Stimulated activated CD4-positive, alpha-beta T cell treated with anti-CD3 and anti-CD28 coated beads, Interleukin-12 subunit alpha, Interleukin-12 subunit beta, amount 100 ng/mL, for 24 hours (primary cell): ENCODE measurements at regions not wholly inside any gene's neighbourhood (a gene's known extent, or its start where the extent isn't known, plus 50 kb on each side); places are given as distances from the start of the nearest gene placed in this dataset.

Source experiments
- DNase-seq, 2 experiments: peaks; one replicate each; pipeline ENCODE4 v3.0.0-alpha.2; 2020; ENCODE audit warnings: low read depth in 2 of 2

DNA sequence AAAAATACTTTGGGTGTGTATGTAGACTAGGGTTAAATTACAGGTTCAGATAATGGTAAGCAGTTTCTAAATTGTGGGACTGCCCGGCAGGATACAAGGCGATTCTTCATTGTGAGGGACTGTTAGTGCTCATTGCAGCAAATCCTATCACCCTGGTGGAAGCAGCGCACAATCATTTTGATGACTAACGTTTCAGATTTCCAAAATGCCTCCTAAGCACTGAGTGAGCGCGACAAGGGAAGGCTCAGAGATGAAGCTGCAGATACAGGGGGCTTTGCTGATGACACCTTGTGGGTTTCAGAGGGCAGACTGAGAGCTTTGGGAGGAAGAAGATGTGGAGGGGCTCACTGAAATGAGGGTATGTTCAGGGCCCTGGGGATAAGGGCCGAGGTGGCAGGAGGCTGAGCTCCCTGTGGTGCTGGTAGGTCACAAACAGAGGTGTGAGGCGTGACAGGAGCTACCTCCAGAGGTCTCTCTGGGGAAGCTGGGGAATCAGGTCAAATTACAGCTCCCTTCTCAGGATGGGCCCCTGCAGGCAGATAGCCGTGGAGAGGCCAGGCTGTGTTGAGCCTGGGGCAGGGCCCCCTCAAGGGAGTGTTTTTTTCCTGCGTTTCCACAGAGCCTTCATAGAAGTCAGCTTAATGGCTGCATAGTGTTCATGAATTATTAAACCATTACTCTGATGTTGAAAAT, 84.5 kb upstream of the FYN start:
- no peak for DNase-seq

DNA sequence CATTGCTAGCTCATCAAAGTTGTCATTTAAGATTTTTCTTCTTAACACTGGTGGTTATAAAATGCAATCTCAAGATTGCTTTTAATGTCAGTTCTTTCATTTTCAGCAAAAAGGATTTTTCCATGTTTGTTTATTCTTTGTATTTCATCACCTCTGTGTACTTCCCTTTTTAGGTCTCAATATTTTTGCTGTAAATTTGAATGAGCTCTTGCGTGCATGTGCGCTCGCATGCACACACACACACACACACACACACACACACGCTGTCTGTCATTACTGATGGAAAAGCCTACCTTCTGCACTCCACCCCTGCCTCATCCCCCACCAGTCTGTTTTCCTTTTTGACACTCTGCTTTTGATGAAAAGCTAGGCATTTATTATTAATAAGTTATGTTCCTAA, 85.3 kb upstream of the FYN start:
- DNase-seq: no peak

DNA sequence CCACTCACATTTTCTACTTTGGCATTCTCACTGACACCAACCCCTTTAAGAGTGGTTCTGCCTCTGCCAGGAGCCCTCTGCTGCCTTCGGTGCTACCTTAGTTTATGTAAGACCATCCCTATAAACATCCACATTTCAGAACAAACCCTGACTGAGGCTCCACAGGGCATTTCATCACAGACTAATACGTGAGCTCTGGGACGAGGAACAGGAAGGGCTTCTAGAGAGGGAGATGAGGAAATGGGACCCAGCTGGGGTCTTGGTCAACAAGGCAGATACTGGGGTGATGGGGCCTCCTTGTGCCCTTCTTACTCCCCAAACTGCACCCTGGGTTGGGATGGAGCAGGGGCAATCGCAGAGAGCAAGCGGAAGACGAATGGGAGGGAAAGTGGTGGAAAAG, 86.5 kb upstream of the FYN start:
- no peak for DNase-seq

DNA sequence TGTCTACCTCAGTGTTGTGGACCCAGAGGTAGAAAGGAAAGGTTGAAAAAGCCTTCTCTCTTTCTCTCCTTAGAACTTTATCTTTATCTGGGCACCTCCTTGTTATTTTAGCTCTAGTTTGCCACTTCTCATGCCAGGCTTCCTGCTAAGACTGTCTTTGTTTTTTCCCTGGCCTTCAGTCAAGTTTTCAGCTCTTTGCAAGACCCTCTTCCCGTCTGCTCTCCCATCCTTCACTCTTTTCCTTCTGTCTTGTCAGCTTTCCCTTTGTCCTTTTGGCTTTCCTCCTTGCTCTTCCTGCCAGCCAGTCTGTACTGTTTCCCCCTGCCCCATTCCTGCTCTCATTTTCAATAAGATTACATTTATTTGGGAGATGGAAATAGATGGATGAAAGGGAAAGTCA, 86.8 kb upstream of the CCN6 start:
- DNase-seq: no peak

DNA sequence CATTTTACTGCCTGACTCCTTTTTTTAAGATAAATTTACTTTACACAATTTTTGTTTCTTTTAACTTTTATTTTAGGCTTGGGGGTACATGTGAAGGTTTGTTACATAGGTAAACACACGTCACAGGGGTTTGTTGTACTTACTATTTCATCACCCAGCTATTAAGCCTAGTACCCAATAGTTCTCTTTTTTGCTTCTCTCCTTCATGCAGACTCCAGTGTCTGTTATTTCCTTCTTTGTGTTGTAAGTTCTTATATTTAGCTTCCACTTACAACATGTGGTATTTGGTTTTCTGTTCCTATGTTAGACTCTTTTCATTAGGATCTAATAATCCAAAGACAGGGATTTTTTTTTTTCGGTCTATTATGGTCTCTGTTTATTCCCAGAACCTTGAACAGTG, 83.5 kb upstream of the CCN6 start:
- DNase-seq: no peak

DNA sequence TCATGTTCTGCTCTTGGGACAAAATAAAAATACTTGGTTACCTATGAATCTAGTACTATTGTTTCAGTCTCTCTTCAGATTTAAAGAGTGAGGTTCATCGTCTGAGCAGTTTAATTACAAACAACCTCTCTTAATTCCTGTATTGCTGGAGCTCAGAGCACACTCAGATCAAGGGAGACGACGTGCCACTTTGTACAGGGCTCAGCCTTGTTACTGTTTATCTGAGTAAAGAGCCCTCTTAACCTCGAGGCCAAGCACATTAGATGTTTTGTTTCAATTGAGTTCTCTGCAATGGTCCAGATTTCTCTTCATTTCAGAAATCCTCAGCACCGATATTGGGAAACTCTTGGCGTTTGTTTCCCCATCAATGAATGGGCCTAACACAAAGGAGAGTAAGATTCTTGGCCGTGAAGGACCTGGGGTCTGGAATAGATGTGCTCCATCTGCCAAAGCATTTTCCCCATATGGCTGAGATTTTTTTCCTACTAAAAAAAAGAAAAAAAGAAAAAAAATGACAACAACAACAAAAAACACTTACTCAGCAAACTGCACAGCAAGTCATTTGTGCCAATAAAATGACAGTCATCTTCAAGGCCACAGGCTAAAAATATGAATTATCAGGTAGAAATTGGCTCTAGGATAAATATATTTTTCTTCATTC, 82.6 kb upstream of the CCN6 start:
- DNase-seq: no peak

DNA sequence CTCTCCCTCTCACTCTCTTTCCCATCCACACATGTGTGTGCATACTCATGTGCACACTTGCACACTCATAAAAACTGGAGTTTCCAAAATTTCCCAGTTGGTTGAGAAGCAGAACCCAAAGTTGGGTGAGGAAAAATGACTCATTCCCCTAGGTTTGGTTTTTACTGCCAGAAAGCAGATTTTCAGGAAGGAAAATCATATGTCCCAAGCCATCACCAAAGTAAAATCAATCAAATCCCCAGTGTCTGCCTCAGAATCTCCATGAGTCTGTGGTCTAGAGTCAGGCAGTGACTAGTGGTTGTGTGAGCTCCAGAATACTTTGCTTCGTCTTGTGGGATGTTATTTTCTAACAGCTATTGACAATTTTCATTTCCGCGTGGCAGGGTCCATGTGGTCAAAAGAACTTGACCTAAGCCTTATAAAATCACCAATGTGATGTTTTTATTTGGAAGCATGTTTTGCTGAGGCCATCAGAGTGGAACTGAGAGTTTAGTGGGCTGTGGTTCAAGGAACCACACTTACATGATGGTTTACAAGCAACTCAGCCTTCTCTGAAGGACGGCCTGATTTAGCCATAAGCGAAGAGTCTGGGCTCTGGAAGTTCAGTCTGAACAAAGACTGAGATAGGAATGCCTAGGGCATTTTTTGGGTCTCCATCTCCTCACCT, 81.9 kb upstream of the CCN6 start:
- no peak for DNase-seq

DNA sequence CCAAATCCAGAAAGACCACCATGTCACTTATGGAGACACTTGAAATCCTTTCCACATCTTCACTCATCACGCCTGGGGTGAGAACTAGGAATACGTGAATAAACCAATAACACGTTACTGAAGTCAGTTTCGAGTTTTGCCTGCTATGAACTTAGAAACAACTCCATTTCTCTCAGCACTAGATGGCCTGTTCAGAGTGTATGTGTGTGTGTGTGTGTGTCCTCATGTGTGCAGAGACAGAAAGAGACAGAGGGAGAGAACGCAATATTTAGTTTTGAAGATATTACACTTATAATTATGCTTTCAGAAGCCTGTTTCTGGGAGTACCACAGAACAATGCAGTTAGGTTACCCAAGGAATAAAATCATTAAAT, 81.2 kb upstream of the CCN6 start:
- no peak for DNase-seq

DNA sequence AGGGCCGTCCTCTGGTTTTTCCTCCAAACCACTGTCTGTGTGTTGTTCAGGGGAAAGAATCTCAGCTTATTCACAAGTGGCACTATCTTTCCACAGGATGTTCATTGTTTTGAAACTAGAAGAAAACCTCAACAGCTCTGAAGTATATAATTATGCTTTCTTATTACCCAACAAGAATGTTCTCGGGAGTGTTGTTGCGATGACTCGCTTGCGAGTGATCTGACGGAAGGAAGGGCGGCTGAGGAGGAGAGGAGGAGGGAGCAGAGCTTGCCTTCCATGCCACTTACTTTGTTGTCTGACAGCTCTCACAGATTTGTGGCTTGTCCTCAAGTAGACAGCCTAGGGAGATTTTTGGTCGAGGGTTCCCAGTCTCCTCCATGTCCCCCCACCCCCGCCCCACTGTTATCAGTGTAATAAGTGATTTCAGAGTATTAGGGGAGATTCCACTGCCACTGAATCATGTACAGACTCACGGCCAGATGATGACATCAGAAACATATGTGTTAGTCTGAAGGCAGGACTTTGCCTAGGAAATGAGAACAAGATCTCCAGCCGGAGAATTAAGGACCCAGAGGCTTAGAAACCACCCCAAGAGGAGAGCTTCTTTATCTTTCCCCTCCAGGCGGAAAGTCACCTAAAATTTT, 80.7 kb upstream of the CCN6 start:
- peak; percentile 49 to 52 for DNase-seq

DNA sequence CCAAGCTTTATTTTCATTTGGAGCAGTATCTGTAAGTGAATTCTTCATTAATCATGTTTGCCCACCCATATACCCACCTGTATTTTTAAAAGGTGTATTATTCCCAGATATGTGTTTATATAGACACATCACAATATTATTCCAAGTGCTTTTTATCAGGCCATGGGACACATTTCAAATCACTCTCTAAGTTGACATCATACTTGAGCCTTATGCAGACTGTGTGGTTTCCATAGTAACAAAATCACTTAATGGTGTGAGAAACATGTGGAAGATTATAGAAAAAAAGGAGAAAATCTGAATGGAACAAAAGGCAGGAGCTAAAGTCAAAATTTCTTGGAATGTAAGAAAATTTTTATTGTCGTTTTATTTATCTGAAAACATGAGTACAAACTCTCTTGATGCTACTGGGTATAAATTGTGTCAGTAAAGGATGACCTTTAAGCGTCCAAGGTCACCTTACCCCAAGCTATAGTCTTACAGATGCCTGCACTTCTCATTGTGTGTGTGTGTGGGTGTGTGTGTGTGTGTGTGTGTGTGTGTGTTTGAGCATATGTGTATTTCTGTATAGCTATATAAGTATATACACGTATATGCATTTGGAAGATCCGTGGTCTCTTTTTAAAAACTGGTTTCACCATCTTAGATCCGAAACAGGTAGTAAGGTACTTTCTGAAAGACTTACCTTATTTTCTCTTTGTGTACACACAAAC, 79.8 kb upstream of the CCN6 start:
- no peak for DNase-seq

DNA sequence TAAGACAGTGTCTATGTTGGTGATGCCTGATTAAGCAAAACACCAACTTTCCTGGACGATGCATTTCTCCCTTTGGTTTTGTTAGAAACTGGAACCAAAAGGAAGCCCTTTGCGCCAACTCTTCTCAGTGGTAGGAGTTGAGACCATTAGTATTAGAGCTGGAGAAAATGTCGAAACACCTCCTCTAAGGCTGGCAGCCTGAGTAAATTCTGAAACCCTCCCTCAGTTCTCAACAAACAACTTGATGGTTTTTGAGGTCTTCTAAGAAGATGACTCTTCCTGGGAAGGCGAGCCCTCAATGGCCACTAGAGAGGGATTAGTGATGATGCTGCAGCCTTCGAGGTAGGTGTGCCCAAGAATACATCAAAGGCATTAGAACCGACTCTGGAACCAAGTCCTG, 78.4 kb upstream of the CCN6 start:
- no peak for DNase-seq

DNA sequence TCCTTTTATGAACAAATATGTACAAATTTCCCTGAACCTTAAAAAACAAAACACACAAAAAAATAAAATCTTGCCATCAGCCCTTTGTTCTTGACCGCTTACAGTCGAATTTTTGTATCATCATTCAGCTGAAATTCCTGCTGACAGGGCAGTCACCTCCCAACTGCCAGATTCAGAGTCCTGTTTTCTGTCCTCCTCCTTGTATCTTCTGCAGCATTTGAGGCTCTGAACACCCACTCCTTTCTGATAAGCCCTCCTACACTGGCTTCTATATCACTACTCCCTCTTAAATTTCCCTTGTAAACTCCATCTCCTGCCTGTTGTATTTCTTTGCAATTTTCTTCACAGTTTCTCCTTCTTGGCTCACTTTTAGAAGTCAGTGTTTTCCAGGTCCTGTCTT, 77.8 kb upstream of the CCN6 start:
- DNase-seq: no peak

DNA sequence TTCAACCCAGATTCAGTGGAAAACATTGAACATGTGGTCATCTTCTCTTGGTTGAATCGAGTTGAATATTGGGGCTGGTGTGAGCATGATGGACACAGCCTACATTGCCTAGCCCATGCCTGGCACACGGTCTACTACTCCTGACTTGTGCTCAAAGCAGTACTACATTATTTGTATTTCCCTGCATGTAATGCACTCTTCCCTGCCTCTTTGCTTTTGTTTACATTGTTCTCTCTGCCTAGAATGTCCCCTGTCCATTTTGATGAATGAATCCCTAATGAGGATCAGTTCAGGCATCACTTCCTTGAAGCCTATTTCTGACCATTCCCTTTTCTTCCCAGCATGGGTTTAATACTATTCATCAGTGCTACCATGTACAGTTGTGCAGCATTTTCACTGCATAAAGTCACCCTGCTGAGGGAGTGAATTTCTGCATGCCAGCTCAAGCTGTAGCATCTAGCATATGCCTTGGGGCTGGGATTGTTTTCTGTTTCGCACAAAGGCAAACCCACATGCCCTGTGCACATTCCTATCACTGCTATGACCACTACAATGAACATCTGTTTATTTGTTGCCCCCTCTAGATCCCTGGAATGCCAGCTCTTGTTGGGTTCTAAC, 75.3 kb upstream of the CCN6 start:
- no peak for DNase-seq

DNA sequence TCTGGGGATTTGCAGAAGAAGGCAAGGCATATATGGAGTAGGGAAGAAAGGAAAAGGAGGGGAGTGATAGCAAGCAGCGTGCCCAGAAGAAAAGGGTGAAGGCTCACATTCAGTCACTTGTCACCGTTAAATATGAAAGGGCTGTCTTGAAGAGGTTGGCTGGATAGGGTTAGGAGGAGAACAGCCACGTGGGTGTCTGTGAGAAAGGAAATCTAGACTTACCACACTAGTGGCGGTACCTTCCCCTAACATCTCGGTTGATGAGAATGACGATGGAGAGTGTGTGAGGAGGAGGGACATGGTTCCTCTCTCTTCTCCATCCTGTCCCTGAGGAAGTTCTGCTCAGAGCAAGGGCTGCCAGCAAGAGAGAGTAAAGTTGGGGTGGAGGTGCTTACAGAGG, 74.3 kb upstream of the CCN6 start:
- no peak for DNase-seq

DNA sequence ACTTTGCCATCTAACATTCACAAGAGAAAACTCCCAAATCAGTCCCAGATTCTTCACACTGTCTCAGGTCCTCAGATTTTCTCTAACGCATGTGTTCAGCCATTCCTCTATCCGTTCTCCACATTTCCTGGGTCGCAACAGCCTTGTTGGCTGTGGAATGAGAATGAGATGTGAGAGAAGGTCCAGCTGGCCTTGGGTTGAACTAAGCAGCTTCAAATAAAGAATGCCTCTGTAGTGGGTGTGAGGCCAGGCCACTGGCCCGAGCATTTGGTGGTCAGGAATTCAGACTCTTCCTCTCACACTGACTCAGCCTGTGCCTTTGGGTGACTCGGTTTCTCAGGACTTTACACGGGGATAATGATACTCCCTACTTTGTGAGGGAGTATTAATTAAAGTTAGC, 73.8 kb upstream of the CCN6 start:
- no peak for DNase-seq

DNA sequence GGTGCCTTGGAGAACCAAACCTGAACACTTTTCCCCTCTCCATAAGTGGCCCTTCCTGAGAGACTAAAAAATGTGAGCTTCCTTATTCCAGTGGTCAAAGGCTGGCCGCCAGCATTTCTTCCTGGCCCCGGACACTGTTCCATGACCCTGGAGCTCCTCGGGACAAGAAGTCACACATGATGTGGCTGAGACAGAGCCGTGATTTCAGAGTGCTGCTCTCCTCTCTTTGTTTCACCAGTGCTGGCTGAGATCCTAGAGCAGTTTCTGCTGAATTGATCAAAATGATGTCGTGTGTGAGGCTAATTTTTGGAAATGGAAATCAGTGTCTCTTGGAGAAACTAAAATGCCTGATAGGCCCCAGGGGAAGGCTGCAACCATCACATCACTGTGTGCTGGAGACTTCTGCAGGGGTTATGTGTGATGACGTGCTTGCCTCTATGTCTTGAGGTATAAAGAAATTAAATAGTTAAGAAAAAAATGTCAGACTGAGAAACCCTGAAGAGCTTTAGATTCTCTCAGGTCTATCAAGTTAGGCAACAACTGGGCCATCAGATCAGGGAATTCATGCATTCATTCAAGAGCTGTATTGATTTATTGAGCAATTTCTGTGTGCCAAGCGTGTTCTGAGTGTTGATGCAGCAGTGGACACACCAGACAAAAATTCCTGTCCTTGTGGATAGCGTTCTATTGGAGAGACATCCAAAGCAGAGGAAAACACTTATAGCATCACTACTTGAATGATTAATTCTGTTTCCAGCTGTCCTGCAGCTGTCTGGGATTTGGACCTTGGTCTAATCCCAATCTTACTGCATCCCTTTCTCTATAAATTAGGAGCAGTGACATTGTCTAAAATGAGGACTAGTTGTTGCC, 72.7 kb upstream of the CCN6 start:
- DNase-seq: no peak

DNA sequence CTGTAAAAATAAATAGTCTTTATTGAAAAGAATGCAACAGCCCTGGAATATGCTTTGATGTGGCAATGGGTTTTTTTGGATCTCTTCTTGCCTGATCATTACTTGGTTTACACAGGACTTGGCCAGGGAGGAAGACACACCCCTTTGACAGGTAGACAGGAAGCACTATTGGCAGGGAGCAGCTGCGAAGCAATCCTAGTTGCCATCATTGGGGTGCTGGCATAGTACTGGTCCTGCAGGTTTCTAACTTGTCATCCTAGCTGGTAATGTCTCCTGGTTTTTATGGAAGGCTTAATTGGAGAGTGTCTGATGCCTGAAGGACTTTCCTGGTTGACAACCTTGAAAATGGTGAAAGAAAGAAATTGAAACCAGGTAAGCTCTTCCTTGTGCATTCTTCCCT, 71.2 kb upstream of the CCN6 start:
- no peak for DNase-seq

DNA sequence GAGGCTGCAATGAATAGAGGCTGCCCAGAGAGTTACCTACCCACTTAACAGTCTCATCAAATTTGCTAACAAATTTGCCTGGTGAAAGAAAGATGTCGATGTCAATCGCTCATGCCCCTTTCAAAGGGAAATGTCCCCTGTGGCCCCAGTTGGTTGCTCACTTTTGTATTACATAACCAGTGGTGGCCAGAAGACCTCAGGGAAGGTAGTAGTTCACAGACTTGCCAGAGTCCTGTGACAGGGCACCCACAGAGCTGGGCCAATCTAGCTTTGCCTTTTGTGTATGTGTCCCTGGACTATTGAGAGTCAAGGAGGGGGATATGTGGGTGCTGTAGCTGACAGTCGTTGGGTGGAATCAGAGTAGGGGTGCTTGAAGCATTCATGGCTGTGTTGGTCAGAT, 70.7 kb upstream of the CCN6 start:
- no peak for DNase-seq

DNA sequence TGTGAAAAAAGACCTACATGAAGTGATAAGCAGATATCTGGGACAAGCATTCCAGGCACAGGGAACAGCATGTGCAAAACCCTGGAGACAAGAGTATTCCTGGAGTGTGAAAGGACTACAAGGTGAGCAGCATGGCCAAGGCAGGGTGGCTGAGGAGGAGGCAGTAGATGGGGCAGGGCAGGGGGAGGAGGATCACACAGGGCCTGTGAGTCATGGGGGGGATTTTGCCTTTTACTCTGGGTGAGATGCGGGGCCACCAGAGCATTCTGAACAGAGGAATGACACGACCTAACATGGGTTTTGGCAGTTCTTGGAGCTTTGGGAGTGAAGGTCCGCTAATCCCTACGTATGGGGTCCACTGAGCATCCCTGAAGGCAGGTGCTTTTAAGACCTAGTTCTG, 69.8 kb upstream of the CCN6 start:
- DNase-seq: peak in 1 of 2 experiments; percentile 18

DNA sequence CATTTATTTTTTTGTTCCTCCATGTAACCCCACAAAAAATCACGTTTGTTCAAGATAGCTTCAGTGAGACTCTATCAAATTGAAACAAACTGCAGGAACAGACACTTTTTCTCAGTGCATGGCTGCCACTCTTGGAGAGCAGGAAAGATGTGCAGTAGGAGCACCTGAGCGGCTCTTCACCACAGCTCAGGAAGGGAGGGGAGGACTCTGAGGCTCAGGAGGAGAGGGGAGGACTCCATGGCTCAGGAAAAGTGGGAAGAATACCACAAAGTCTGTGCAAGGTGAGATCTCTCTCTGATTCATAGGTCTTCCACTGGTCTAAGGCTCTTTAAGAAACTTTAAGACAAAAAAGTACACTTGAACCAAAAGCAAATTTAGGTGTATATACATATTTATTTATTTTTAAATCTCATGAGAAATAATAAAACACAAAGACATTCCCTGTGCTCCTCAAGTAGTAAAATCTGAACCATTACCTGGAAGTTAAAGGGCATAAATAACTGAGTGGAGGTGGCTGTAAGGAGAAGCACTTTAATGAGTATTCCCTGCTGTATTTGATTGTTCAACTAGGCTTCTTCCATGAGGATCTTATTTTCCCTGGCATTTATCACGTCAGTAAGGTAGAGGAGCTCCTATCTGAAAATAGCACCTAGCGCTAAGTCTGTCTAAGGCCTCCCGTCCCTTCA, 69.2 kb upstream of the CCN6 start:
- DNase-seq: no peak
